ENCODE measurements at regions not wholly inside any gene's neighbourhood (a gene's known extent, or its start where the extent isn't known, plus 50 kb on each side); places are given as distances from the start of the nearest gene placed in this dataset.

DNA sequence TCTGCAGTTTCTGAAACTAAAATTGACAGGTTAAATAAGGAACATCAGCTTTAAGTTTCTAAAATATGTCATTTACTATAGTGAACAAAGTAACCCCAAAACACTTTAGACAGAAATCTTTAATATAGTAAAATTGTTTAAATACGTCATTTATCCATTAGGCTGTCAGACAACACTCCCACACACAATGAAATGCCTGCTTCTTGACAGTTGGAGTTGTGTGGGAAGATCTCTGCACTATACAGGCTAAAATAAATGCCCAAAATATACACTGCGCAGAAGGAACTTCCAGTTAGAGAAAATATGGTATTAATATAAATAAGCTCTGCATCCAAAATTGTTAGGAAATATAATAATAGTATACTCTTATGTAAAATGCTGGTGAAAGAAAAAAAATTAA is 794.4 kb downstream of the CDH18 start:
- TF ChIP-seq, protein P1, sequence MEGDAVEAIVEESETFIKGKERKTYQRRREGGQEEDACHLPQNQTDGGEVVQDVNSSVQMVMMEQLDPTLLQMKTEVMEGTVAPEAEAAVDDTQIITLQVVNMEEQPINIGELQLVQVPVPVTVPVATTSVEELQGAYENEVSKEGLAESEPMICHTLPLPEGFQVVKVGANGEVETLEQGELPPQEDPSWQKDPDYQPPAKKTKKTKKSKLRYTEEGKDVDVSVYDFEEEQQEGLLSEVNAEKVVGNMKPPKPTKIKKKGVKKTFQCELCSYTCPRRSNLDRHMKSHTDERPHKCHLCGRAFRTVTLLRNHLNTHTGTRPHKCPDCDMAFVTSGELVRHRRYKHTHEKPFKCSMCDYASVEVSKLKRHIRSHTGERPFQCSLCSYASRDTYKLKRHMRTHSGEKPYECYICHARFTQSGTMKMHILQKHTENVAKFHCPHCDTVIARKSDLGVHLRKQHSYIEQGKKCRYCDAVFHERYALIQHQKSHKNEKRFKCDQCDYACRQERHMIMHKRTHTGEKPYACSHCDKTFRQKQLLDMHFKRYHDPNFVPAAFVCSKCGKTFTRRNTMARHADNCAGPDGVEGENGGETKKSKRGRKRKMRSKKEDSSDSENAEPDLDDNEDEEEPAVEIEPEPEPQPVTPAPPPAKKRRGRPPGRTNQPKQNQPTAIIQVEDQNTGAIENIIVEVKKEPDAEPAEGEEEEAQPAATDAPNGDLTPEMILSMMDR (IDR thresholded peaks at IDR 0.05), result no peak
- TF ChIP-seq POLR2A (IDR thresholded peaks at IDR 0.05), result no peak
- Histone ChIP-seq H3K4me3 (no peak overlapping the region), H3K36me3 (replicated peaks in 1 of 2) (no peaks in the 10 kb centered on the region), H3K9me3 (replicated peaks in 1 of 3) (no peaks in the 10 kb centered on the region), H3K4me1 (replicated peaks in 1 of 2) (no peaks in the 10 kb centered on the region), H3K27ac (no peak overlapping the region), H3K27me3 (no peaks in the 10 kb centered on the region)
- no peak for DNase-seq
- 84 to 94% (median 89%) methylated on average over 2 of the region's 2 CpGs for WGBS, 4 donors
- intact Hi-C loops (cut with DNase I), result no loop called here

DNA sequence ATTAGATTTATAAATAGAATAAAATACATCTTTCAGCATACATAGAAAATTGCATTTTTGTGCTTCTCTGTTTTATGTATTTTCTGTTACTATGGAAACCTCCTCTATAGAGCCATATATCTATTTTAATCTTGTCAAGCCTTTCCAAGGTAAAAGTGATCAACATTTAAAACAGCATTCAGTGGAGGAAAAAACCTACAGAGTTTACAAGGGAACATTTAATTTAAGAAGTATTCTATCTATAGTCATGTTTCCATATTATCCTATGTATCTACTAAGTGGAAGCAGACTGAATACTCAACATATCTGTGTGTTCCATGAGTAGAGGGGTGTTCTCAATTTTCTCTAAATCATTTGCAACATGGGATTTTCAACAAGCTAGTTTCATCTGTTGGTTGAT is 791.4 kb downstream of the CDH18 start:
- H3K27ac ChIP-seq, result no peak overlapping the region
- DNase-seq, result no peak
- no peaks in the 10 kb centered on the region for H3K4me1 ChIP-seq (replicated peaks in 1 of 2)
- no peaks in the 10 kb centered on the region for H3K36me3 ChIP-seq (replicated peaks in 1 of 2)
- TF ChIP-seq POLR2A (IDR thresholded peaks at IDR 0.05), result no peak
- TF ChIP-seq, protein P1 (IDR thresholded peaks at IDR 0.05), result no peak
- no peaks in the 10 kb centered on the region for H3K27me3 ChIP-seq
- intact Hi-C loops (cut with DNase I), result no loop called here
- no peaks in the 10 kb centered on the region for H3K9me3 ChIP-seq (replicated peaks in 1 of 3)
- H3K4me3 ChIP-seq, result no peak overlapping the region

DNA sequence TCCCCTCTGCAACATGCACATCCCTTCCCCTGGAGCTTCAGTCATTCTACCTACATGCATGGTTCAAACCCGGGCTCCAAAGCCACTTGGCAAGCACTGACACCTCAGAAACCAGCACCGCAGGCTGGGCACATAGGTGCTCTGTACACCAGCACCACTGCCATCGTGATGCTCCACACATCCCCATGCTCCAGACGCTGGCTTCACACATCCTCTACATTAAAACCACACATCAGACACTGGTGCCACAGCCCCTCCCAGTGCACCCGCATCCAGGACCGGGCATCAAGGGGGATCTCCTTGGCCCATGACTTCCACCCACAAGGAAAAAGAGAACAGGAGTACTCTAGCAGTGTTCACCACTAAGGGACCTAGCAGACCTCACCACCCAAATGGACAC is 787.7 kb downstream of the CDH18 start:
- TF ChIP-seq POLR2A (IDR thresholded peaks at IDR 0.05), result no peak
- TF ChIP-seq, protein P1 (IDR thresholded peaks at IDR 0.05), result no peak
- Histone ChIP-seq H3K27me3 (no peaks in the 10 kb centered on the region), H3K36me3 (replicated peaks in 1 of 2) (no peaks in the 10 kb centered on the region), H3K9me3 (replicated peaks in 1 of 3) (no peaks in the 10 kb centered on the region), H3K4me1 (replicated peaks in 1 of 2) (no peaks in the 10 kb centered on the region), H3K27ac (no peak overlapping the region), H3K4me3 (no peak overlapping the region)
- intact Hi-C loops (cut with DNase I), result no loop called here
- no peak for DNase-seq
- WGBS, 4 donors, result 89 to 100% (median 92%) methylated on average over 5 to 6 of the region's 6 CpGs

DNA sequence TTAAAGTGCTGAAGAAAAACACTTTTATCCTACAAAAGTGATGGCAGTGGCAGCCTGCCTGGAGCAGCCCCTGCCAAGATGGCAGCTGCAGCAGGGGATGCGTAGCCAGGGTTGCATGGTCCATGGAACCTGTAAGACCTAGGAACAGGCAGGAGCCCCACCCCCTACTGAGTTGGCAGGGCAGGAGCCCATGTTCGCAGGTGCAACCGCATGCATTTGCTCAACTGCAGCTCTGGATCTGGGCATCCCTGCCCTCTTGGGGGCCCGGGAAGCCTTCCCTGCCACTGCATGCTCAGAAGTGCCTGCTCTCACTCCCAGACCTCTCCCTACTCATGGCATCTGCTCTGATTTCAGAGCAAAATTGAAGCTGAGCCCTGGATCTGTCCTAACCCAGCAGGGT is 779.6 kb downstream of the CDH18 start:
- H3K36me3 ChIP-seq (replicated peaks in 1 of 2), result no peaks in the 10 kb centered on the region
- no peaks in the 10 kb centered on the region for H3K27me3 ChIP-seq
- no peak overlapping the region for H3K27ac ChIP-seq
- H3K9me3 ChIP-seq (replicated peaks in 1 of 3), result no peaks in the 10 kb centered on the region
- TF ChIP-seq, protein P1 (IDR thresholded peaks at IDR 0.05), result no peak
- no peak for TF ChIP-seq POLR2A (IDR thresholded peaks at IDR 0.05)
- intact Hi-C loops (cut with DNase I), result no loop called here
- H3K4me1 ChIP-seq (replicated peaks in 1 of 2), result no peaks in the 10 kb centered on the region
- 83 to 96% (median 94%) methylated on average over 4 of the region's 4 CpGs; no CpG with 5 or more reads in 1 of the 4 donors for whole genome bisulfite sequencing, 4 donors
- DNase-seq, result peak in 1 of 7 donors; percentile 45
- no peak overlapping the region for H3K4me3 ChIP-seq

All from adrenal gland (tissue), 9 donors.